Activated CD4-positive, CD25-positive, alpha-beta regulatory T cell treated with anti-CD3 and anti-CD28 coated beads, Interleukin-2, amount 50 U/mL, for 72 hours (primary cell): ENCODE measurements at regions not wholly inside any gene's neighbourhood (a gene's known extent, or its start where the extent isn't known, plus 50 kb on each side); places are given as distances from the start of the nearest gene placed in this dataset.

Experiments
- DNase-seq: peaks from one replicate; pipeline ENCODE4 v3.0.0; 2021

- DNase-seq: no peak
Observed at GRCh38 chr15:55016225-55016624, 180.5 kb downstream of the RSL24D1 start.

GRCh38 chr15:55015093-55015445, 181.7 kb downstream of the RSL24D1 start:
- DNase-seq: no peak

GRCh38 chr15:55014391-55015092, 182.2 kb downstream of the RSL24D1 start:
- DNase-seq: no peak

- no peak for DNase-seq
Observed at GRCh38 chr15:55008421-55008820, 188.3 kb downstream of the RSL24D1 start.

- no peak for DNase-seq
Observed at GRCh38 chr15:55007561-55007960, 189.2 kb downstream of the RSL24D1 start.

GRCh38 chr15:55005679-55006078, 191.1 kb downstream of the RSL24D1 start:
- DNase-seq: no peak

- DNase-seq: no peak
Observed at GRCh38 chr15:55003965-55004873, 192.5 kb downstream of the RSL24D1 start.

DNA sequence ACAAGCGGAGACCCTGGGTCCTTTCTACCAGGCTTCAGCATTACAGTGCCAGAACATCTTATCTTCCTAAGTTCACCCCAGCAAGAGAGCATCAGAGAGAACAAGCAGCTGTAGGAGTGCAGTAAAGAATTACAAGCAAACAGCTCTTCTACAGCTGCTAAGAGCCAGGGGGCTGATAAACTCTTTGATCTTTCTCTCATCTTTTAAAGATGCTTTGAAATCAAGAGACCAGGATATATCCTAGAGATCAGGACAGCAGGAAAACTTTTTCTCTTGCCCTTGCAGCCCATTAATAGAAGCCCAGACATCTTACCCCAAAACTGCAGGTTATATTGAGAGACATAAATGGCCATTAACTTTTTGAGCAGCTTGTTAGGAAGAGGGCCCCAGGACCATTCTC, 198.1 kb downstream of the RSL24D1 start:
- no peak for DNase-seq

GRCh38 chr15:54990793-54991192, 205.9 kb downstream of the RSL24D1 start:
- DNase-seq: no peak

DNA sequence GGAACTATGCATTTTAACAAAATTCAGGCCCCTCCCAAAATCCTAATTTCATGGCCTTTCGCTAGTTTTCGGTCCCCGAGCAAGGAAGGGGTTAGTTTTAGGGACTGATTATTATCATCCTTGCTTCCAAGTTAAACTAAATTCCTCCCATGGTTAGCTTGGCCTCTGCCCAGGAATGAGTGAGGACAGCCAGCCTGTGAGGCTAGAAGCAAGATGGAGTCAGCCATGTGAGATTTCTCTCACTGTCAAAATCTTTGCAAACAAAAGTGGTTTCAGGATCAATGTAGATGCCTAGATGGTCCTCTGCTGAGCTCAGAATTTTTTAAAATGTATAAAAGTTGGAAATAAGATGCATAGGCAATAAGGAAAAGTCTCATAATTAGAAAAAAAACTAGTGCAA, 208.9 kb downstream of the RSL24D1 start:
- DNase-seq: no peak

DNA sequence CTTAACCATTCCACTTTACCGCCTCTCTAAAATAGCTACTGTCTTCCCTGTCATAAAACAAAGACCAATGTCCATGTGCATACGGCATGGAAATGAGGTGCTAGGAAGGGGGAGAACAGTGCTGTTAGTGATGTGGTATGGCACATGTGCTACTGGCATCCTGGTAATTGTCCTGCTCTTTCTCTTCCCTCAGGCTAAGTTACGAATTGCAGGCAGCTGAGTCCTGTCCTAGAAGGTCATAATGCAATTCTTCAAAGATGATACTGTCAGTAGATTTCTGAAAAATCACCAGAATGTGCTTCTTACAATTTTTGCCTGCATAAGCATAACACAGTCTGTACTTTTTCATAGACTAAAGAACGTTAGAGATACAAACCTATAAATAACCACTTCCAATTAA, 216.8 kb downstream of the RSL24D1 start:
- no peak for DNase-seq

GRCh38 chr15:54962637-54963036, 234.1 kb downstream of the RSL24D1 start:
- no peak for DNase-seq

GRCh38 chr15:54960266-54960665, 236.5 kb downstream of the RSL24D1 start:
- no peak for DNase-seq

DNA sequence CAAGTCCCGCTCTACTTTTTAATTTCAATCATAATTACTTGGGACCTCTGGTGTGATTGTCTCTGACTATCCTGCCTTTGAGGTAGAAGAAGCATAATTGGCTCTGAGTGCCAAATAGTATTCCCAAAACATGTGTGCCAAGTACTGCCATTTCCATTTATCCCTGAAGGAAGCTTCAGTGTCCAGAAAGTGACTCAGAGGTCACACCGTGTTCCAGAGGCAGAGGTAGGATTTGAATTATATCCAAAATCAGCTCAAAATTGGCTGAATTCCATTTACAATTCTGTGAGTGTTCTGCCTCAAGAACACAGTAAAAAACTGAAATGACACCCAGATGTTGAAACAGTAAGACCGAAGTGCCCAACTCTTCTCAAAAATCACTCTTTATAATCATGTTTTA, 255.3 kb downstream of the RSL24D1 start:
- DNase-seq: no peak

- DNase-seq: no peak
Observed at GRCh38 chr15:54917312-54917711, 279.4 kb downstream of the RSL24D1 start.

- no peak for DNase-seq
Observed at GRCh38 chr15:54915380-54915779, 281.4 kb downstream of the RSL24D1 start.

GRCh38 chr15:54884312-54884711, 312.4 kb downstream of the RSL24D1 start:
- DNase-seq: no peak

DNA sequence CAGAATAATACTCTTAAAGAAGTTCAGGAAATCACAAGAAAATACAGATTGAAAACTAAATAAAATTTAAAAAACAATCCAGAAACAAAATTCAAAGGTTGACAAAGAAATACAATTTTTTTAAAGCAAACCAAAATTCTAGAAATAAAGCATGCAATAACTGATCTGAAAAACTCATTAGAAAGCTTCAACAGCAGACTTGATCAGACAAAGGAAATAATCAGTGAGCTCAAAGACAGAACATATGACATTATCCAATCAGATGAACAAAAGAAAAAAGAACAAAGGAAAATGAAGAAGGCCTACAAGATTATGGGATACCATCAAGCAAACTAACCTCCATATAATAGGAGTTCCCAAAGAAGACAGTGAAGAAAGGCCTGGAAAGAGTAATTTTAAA, 336.8 kb downstream of the RSL24D1 start:
- no peak for DNase-seq

DNA sequence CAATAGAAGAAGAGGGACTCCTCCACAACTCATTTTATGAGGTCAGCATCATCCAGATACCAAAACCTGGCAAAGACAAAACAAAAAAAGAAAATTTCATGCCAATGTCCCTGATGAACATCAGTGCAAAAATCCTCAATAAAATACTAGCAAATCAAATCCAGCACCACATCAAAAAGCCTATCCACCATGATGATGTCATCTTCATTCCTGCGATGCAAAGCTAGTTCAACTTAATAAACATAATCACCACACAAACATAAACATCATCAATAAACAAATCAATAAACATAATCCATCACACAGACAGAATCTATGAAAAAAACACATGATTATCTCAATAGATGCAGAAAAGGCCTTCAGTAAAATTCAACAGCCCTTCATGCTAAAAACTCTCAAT, 342.1 kb downstream of the RSL24D1 start:
- no peak for DNase-seq

- DNase-seq: no peak
Observed at GRCh38 chr15:54850101-54850500, 346.6 kb downstream of the RSL24D1 start.

DNA sequence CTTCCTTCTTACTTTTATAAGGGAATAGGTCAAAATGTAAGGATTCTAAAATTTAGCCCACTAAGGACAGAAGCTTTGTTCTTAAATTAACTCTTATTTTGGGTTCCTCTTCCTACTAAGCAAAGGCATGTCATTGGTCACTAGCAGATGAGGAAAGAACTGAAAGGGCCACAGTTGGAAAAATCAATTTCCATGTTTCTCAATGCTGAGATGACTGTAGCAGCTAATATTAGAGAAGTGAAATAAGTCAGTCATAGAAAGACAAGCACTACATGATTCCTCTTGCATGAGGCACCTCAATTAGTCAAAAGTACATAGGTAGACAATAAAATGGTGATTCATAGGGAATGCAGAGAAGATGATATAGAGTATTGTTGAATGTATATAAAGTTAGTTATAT, 353.7 kb downstream of the RSL24D1 start:
- no peak for DNase-seq

DNA sequence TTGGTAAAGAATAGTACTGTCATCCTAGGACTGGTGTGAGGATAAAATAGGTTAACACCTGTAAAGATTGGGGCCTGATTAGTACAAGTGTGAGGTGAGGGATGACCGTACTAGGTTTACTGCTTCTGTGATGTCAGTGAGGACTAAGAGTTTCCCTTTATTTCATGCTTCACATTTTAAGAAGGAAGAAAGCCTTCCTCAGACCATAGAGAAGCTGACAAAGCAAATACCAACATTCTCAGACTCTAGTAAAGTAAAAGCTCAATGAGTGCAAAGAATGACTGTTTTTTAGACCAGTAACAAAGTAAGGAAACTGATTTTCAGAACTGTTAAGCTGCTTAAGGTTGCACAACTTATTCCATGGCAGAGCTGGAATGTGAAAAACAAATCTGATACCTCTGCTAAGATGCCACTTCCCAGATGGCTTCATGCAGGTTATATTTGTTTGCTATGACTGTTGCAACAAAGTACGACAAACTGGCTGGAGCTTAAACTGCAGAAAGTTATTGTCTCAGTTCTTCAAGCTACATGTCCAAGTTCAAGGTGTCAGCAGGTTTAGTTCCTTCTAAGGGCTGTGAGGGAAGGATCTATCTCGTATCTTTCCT, 354.9 kb downstream of the RSL24D1 start:
- no peak for DNase-seq

GRCh38 chr15:54840621-54841398, 355.9 kb downstream of the RSL24D1 start:
- DNase-seq: no peak
